Suprapubic skin (tissue), 3 donors: ENCODE measurements at regions not wholly inside any gene's neighbourhood (a gene's known extent, or its start where the extent isn't known, plus 50 kb on each side); places are given as distances from the start of the nearest gene placed in this dataset.

Experiments
- EP300 ChIP-seq: sonication (generic); formaldehyde crosslinking; IDR thresholded peaks from one replicate; pipeline ENCODE4 v1.6.1; 2017; ENCODE audit warnings: antibody characterized with exemption
- TF ChIP-seq, protein P1 (sequence below), 2 donors: fragments of 200-600 bp in 1 of 2; fragments of 450-650 bp in 1 of 2; sonication (generic) in 1 of 2; IDR thresholded peaks; one replicate each; pipeline ENCODE4 v1.5.1; 2016 to 2019; ENCODE audit warnings: antibody characterized with exemption in 2 of 2, mild to moderate bottlenecking in 1 of 2, moderate library complexity in 1 of 2

DNA sequence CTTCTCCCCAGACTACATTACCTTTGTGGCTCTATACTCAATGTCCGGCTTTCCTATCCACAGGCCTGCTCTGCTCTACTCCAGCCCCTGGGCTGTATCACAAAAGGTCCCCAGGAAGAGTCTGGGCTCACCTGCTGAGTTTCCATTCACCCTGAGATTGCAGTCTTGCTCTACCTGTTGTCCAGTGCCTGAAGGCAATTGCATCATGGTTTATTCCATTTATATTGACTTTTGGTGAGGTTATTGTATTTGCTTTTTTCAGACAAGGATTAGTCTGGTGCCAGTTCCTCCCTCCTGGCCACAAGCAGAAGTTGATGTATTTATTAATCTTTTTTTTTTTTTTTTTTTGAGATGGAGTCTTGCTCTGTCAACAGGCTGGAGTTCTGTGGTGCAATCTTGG is 273.1 kb downstream of the XPNPEP1 start:
- no peak for TF ChIP-seq EP300
- TF ChIP-seq, protein P1, sequence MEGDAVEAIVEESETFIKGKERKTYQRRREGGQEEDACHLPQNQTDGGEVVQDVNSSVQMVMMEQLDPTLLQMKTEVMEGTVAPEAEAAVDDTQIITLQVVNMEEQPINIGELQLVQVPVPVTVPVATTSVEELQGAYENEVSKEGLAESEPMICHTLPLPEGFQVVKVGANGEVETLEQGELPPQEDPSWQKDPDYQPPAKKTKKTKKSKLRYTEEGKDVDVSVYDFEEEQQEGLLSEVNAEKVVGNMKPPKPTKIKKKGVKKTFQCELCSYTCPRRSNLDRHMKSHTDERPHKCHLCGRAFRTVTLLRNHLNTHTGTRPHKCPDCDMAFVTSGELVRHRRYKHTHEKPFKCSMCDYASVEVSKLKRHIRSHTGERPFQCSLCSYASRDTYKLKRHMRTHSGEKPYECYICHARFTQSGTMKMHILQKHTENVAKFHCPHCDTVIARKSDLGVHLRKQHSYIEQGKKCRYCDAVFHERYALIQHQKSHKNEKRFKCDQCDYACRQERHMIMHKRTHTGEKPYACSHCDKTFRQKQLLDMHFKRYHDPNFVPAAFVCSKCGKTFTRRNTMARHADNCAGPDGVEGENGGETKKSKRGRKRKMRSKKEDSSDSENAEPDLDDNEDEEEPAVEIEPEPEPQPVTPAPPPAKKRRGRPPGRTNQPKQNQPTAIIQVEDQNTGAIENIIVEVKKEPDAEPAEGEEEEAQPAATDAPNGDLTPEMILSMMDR (IDR thresholded peaks at IDR 0.05): no peak
